B cell (primary cell): ENCODE measurements at regions not wholly inside any gene's neighbourhood (a gene's known extent, or its start where the extent isn't known, plus 50 kb on each side); places are given as distances from the start of the nearest gene placed in this dataset.

ENCODE experiments used
- ATAC-seq: fragments of 200-7000 bp; cut with Tn5 transposase; one replicate; pipeline ENCODE4 v1.10.0; 2021; ENCODE audit warnings: low read depth, mild to moderate bottlenecking, moderate number of reproducible peaks, moderate library complexity
- CTCF ChIA-PET: fragments of 350-600 bp; sonication (Branson Sonifier 250); formaldehyde crosslinking; loops from one replicate; lab custom pipeline; 2021; ENCODE audit warnings: antibody characterized with exemption, inconsistent platforms; lab: Charles Lee
- POLR2A ChIA-PET: fragments of 350-600 bp; sonication (Branson Sonifier 250); formaldehyde crosslinking; loops from one replicate; lab custom pipeline; 2021; ENCODE audit warnings: antibody characterized with exemption; lab: Charles Lee
- DNase-seq: peaks from one replicate; pipeline ENCODE4 v3.0.0; 2013
- H2AFZ ChIP-seq: 2 replicates; pipeline ENCODE4 v1.6.1; 2012; ENCODE audit warnings: mild to moderate bottlenecking, low read depth, low read length; ENCODE audit not compliant: insufficient read depth, poor library complexity, severe bottlenecking
- H3K27ac ChIP-seq, 2 donors: 1 replicate in 1 of 2; 2 replicates in 1 of 2; pipeline ENCODE4 v1.5.1; 2012 to 2013; ENCODE audit warnings: low read length in 2 of 2, mild to moderate bottlenecking in 2 of 2, moderate library complexity in 1 of 2
- H3K27me3 ChIP-seq, 4 experiments: fragments of 200-600 bp in 1 of 4; sonication (generic) in 1 of 4; replicated peaks in 1 of 4; 1 replicate in 2 of 4; 2 replicates in 2 of 4; pipeline versions ENCODE4 v1.6.1 to v1.7.0; 2013 to 2016; ENCODE audit warnings: low read length in 3 of 4, mild to moderate bottlenecking in 2 of 4, mixed read lengths in 1 of 4, moderate library complexity in 1 of 4; ENCODE audit not compliant: insufficient read depth in 4 of 4, control insufficient read depth in 3 of 4; ENCODE audit errors: control extremely low read depth in 1 of 4
- H3K36me3 ChIP-seq, 2 experiments: replicated peaks in 1 of 2; 1 replicate in 1 of 2; 2 replicates in 1 of 2; pipeline versions ENCODE4 v1.6.1 to v1.7.1; 2013; ENCODE audit warnings: low read length in 1 of 2; ENCODE audit not compliant: insufficient read depth in 2 of 2, control insufficient read depth in 1 of 2; ENCODE audit errors: control extremely low read depth in 1 of 2, extremely low read depth in 1 of 2
- H3K4me1 ChIP-seq, 2 donors: fragments of 200-600 bp in 1 of 2; sonication (generic) in 1 of 2; 1 replicate in 1 of 2; 2 replicates in 1 of 2; pipeline versions ENCODE4 v1.5.1 to v1.6.1; 2013 to 2017; ENCODE audit warnings: low read length in 2 of 2; ENCODE audit not compliant: control insufficient read depth in 2 of 2, insufficient read depth in 2 of 2
- H3K4me2 ChIP-seq: replicated peaks from 2 replicates; pipeline ENCODE3; 2012; ENCODE audit warnings: mild to moderate bottlenecking, low read depth, low read length; ENCODE audit not compliant: poor library complexity, severe bottlenecking
- H3K4me3 ChIP-seq, 5 experiments: fragments of 200-600 bp in 1 of 5; sonication (generic) in 1 of 5; 1 replicate in 3 of 5; 2 replicates in 2 of 5; pipeline versions ENCODE4 v1.5.1 to v1.7.0; 2011 to 2016; ENCODE audit warnings: low read length in 4 of 5, mild to moderate bottlenecking in 4 of 5, low read depth in 2 of 5, control low read depth in 1 of 5, moderate library complexity in 1 of 5; ENCODE audit not compliant: insufficient read depth in 1 of 5; ENCODE audit errors: control extremely low read depth in 1 of 5, extremely low read depth in 1 of 5
- H3K79me2 ChIP-seq: fragments of 200-600 bp; sonication (generic); one replicate; pipeline ENCODE4 v1.6.0; 2016; ENCODE audit warnings: low read length; ENCODE audit not compliant: control insufficient read depth, insufficient read depth
- H3K9ac ChIP-seq: fragments of 200-600 bp; sonication (generic); 2 replicates; pipeline ENCODE4 v1.6.1; 2017; ENCODE audit warnings: mild to moderate bottlenecking, low read length, moderate library complexity
- H3K9me3 ChIP-seq, 3 donors: one replicate each; pipeline versions ENCODE4 v1.6.1 to v1.7.1; 2013; ENCODE audit warnings: low read length in 2 of 3; ENCODE audit not compliant: control insufficient read depth in 2 of 3, insufficient read depth in 1 of 3; ENCODE audit errors: control extremely low read depth in 1 of 3
- H4K20me1 ChIP-seq: 2 replicates; pipeline ENCODE4 v1.6.0; 2012; ENCODE audit warnings: mild to moderate bottlenecking, low read length; ENCODE audit not compliant: insufficient read depth, control insufficient read depth, poor library complexity, severe bottlenecking
- H3K27ac Mint-ChIP-seq: one replicate; pipeline ENCODE4 v1.8.0; 2021; ENCODE audit warnings: mixed read lengths
- H3K27me3 Mint-ChIP-seq: one replicate; pipeline ENCODE4 v1.8.0; 2021; ENCODE audit warnings: mixed read lengths
- H3K4me1 Mint-ChIP-seq: one replicate; pipeline ENCODE4 v1.8.0; 2021; ENCODE audit warnings: mixed read lengths
- H3K4me3 Mint-ChIP-seq: one replicate; pipeline ENCODE4 v1.8.0; 2021; ENCODE audit warnings: mixed read lengths
- H3K9me3 Mint-ChIP-seq: one replicate; pipeline ENCODE4 v1.8.0; 2022; ENCODE audit warnings: mixed read lengths; ENCODE audit not compliant: insufficient read depth
- CTCF ChIP-seq: fragments of 200-600 bp; IDR thresholded peaks from one replicate; pipeline ENCODE4 v1.8.0; 2022; ENCODE audit warnings: antibody characterized with exemption, mild to moderate bottlenecking
- EZH2 ChIP-seq: IDR thresholded peaks from 2 replicates; pipeline ENCODE4 v1.6.1; 2012; ENCODE audit warnings: borderline replicate concordance, low read depth, mild to moderate bottlenecking, moderate library complexity, low read length; ENCODE audit not compliant: insufficient read depth, poor library complexity, severe bottlenecking
- WGBS: methylation state at CpG from one replicate; pipeline ENCODE4 v1.1.5; 2013; ENCODE audit warnings: missing lambda C conversion rate; ENCODE audit not compliant: insufficient coverage; 5-methylcytosine and 5-hydroxymethylcytosine counted together
- intact Hi-C: fragments of 100-400 bp; cut with micrococcal nuclease; formaldehyde crosslinking; loops from one replicate; pipeline ENCODE4 v1.10.0; 2022

- Histone ChIP-seq H3K27me3 (no peaks in the 10 kb centered on the region), H3K79me2 (no peaks in the 10 kb centered on the region), H3K4me2 (no peak overlapping the region), H3K27ac (no peak overlapping the region), H2AFZ (no peak overlapping the region), H3K9me3 (no peaks in the 10 kb centered on the region), H4K20me1 (no peaks in the 10 kb centered on the region), H3K9ac (no peak overlapping the region), H3K36me3 (no peaks in the 10 kb centered on the region), H3K4me1 (no peaks in the 10 kb centered on the region), H3K4me3 (no peak overlapping the region)
- H3K4me1 Mint-ChIP-seq = no peaks in the 10 kb centered on the region
- ATAC-seq (no peak), DNase-seq (no peak)
- intact Hi-C loops = no loop called here
- CTCF ChIA-PET = no interaction called here
- no CpG with 5 or more reads among the region's 2 CpGs for WGBS
- no peak overlapping the region for H3K4me3 Mint-ChIP-seq
- H3K9me3 Mint-ChIP-seq = no peaks in the 10 kb centered on the region
- no peak overlapping the region for H3K27ac Mint-ChIP-seq
- POLR2A ChIA-PET = no interaction called here
- TF ChIP-seq EZH2 (no peak), CTCF (no peak)
- H3K27me3 Mint-ChIP-seq = no peaks in the 10 kb centered on the region
These were observed 91.6 kb upstream of the CHODL start for GRCh38 chr21:18153063-18153462.

GRCh38 chr21:18152371-18152770 is 92.3 kb upstream of the CHODL start:
- TF ChIP-seq CTCF = no peak
- TF ChIP-seq EZH2 = no peak
- Histone ChIP-seq H3K9ac (no peak overlapping the region), H4K20me1 (no peaks in the 10 kb centered on the region), H3K4me1 (no peaks in the 10 kb centered on the region), H3K4me3 (no peak overlapping the region), H3K4me2 (no peak overlapping the region), H3K79me2 (no peaks in the 10 kb centered on the region), H3K36me3 (no peaks in the 10 kb centered on the region), H3K27me3 (no peaks in the 10 kb centered on the region), H3K9me3 (no peaks in the 10 kb centered on the region), H2AFZ (no peak overlapping the region), H3K27ac (no peak overlapping the region)
- CTCF ChIA-PET = no interaction called here
- Mint-ChIP-seq H3K4me1 (no peaks in the 10 kb centered on the region), H3K4me3 (no peak overlapping the region), H3K9me3 (no peaks in the 10 kb centered on the region), H3K27ac (no peak overlapping the region), H3K27me3 (no peaks in the 10 kb centered on the region)
- no peak for ATAC-seq
- no CpG with 5 or more reads among the region's 2 CpGs for WGBS
- no peak for DNase-seq
- intact Hi-C loops = no loop called here
- POLR2A ChIA-PET = no interaction called here
